HG03025 (cell line): ENCODE measurements at regions not wholly inside any gene's neighbourhood (a gene's known extent, or its start where the extent isn't known, plus 50 kb on each side); places are given as distances from the start of the nearest gene placed in this dataset.

Source experiments
- ATAC-seq: cut with Tn5 transposase; IDR thresholded peaks from one replicate; pipeline ENCODE4 v1.9.1; 2021; ENCODE audit warnings: mild to moderate bottlenecking, moderate library complexity; ENCODE audit not compliant: unreplicated experiment, low FRiP score

GRCh38 chr2:122205641-122206040 lies 450.2 kb downstream of the TSN start:
- no peak for ATAC-seq

- ATAC-seq: no peak
These were observed 450.6 kb downstream of the TSN start for GRCh38 chr2:122206101-122206500.

- no peak for ATAC-seq
These were observed 453.9 kb downstream of the TSN start for GRCh38 chr2:122209377-122209776.

GRCh38 chr2:122210065-122210464 lies 454.6 kb downstream of the TSN start:
- ATAC-seq: no peak

- ATAC-seq: no peak
These were observed 455.7 kb downstream of the TSN start for GRCh38 chr2:122210898-122211856.

GRCh38 chr2:122213312-122213711 lies 457.9 kb downstream of the TSN start:
- ATAC-seq: no peak

DNA sequence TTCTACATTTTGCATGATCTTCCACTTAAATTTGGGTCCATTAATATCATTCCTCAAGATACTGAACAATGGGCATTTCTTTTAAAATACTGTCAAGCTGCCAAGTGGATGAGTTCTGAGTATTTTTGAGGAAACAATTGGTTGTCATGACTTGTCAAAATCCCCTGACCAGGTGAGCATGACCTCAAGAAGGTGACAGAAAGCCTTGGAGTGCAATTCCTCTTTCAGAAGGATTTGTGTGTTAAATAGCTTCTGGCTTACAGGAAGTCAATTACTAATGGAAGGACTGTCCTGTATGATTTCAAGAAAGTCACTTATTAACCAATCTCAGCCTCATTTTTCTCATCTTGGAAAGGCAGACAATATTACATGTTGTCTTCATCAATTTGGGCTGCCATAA lies 460.6 kb downstream of the TSN start:
- ATAC-seq: no peak

DNA sequence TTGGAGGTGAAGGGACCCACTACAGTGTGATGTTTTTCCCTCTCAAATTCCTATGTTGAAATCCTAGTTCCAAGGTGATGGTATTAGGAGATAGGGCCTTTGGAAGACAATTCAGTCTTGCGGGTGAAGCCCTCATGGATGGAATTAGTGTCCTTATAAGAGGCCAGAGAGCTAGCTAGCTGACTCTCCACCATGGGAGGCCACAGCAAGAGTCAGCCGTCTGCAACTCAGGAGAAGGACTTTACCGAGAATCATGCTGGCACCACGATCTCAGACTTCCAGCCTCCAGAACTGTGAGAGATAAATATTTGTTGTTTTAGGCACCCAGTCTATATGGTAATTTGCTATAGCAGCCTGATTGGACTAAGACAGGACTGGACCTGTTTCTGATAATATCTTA lies 461.4 kb downstream of the TSN start:
- no peak for ATAC-seq

DNA sequence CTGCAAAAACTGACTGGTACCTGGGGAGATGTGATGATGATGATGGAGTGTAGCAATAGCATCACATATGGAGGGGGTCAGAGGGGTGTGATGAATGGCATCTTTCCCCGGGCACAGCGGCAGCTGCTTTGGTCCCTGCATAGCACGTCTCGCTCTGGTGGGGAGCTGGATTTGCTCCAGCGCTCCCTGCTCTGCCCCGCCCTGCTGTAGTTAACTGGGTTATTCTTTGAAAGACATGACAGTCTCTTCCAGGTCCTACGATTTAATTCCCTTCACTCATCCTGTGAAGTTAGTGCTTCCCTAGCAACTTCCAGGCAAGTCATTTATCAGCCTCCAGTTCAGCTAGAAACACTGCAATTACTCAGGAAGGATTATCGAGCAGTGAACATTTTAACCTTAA lies 463.1 kb downstream of the TSN start:
- no peak for ATAC-seq

DNA sequence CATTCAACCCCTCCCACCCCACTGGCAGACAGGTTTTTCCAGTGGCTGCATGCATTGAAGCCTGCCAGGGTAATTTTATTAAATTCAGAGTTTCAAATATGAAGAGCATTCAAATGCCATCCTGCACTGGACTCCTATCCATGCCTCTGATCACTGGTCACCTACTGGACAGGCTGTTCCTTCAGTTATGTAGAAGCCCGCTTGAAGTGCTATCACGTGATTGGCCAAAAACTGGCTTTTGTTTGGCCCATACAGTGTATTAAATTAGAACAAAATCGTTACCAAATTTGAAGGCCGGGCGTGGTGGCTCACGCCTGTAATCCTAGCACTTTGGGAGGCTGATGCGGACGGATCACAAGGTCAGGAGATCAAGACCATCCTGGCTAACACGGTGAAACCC lies 464.1 kb downstream of the TSN start:
- ATAC-seq: no peak

DNA sequence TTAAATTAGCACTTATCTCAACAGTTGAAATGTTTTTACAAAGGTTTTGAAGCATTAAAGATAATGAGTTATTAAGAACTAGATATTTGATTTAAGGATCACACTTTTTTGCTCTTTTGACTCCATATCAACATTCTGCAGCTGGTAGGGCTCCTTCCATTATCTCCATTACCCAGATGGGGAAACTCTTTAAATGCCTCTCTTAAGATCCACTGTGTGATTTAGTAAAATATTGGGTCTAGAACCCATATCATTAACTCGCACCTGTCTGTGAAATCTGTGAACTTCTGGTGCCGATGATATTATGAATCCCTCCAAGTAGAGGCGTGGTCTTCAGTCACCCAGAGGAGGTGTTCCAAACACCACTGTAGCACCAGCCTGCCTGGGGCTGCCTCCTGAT lies 466.2 kb downstream of the TSN start:
- ATAC-seq: no peak

DNA sequence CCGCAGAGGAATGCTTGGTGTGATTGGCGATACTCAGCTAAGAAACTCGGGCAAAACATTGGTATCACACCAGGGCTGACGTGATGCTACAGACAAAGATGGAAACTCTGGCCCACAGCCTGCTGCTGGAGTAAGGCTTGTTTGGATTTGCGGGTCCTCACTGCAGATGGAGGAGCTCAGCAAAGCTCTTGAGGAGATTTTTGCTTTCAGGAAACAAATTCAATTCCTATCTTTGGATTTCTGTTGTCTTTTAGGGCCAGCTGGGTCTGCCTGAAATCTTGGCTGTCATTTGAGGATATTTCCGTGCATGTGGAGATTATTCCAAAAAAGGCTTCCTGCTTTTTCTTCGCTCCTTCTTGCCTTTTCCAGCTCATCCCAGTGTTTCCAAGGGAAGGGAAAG lies 475.8 kb downstream of the TSN start:
- ATAC-seq: no peak

- no peak for ATAC-seq
These were observed 477.9 kb downstream of the TSN start for GRCh38 chr2:122233372-122233771.

GRCh38 chr2:122236152-122236874 lies 480.9 kb downstream of the TSN start:
- no peak for ATAC-seq

- ATAC-seq: no peak
These were observed 481.5 kb downstream of the TSN start for GRCh38 chr2:122236925-122237324.

DNA sequence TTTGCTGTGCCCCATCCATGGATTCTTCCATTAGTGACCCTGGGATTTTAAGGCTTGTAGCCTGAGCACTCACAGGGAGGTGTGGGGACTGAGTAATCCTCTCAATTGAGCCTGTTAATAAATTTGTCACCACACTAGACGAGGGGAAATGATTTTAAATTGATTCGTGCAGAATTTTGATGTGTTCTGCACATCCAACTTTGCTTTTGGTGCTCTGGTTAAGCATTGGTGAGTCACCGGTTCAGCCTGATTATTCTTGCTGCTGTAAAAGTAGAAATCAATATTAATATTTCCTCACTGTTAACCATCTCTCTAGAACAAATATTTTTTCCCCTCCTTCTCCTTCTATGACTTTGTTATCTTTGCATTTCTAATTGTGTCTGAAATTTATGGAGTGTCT lies 482.0 kb downstream of the TSN start:
- ATAC-seq: no peak

- ATAC-seq: no peak
These were observed 482.6 kb downstream of the TSN start for GRCh38 chr2:122238006-122238559.

DNA sequence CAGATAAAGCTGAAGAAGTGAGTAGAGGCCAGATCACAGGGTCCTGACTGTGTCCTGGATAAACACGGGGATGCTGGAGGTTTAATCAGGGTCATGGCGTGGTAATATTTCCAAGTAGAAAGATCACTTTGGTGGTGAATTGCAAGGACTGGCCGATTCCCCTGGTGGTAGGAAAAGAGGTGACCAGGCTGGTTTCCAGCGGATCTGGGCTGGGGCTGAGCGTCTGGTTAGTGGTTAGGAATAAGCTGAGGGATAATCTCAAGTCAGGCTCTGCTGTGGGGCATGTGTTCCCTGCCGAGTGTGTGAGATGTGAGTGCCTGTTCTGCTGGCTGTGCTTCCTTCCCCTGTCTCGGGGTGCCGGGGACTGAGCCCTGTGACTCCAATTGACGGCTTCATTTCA lies 484.0 kb downstream of the TSN start:
- ATAC-seq: no peak

DNA sequence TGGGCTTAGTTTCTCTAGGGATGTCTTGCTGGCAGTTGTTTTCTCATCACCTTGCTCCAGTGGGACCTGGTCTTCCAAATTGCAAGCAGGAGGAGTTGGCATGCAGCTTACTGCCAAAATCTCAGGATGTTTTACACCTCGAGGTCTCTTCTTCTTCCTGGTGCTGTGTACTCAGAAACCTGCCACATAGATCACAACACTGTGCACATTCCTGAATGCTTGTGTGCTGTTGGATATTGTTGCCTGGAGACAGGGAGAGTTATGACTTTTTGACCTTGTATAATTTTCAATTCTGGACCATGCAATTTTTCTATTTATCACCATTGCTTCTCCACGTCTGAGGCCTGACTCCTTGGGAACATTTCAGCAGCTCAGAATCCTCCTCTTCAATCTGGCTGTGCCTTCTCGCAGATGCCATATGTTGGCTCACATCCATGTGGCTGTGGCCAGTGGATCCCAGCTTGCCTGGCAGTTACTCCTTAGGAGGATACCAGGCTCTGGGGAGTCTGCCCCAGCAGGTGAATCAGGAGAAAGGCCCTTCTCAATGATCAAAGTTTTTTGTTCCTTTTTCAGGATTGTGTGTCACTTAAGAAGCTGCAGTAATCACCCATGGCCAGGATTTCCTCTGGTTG lies 489.3 kb downstream of the TSN start:
- ATAC-seq: no peak

DNA sequence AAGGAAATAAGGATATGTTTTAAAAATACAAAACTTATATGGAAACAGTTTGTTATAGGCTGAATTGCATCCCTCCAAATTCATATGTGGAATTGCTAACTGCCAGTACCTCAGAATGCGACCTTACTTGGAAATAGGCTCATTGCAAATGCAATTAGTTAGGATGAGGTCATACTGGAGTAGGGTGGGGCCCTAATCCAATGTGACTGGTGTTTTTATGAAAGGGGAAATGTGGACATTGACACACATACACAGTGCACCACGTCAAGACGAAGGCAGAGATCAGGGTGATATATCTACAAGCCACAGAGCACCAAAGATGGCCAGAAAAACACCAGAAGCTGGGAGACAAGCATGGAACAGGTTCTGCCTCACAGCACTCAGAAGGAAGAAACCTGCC lies 494.2 kb downstream of the TSN start:
- no peak for ATAC-seq

- no peak for ATAC-seq
These were observed 495.7 kb downstream of the TSN start for GRCh38 chr2:122251158-122251557.
